IPS-18a (cell line): ENCODE measurements at regions not wholly inside any gene's neighbourhood (a gene's known extent, or its start where the extent isn't known, plus 50 kb on each side); places are given as distances from the start of the nearest gene placed in this dataset.
"Not testable (repeated sequence)": the region's sequence is repeated elsewhere in the genome, so short reads cannot be mapped to it uniquely, and the experiment has no call there.

Experiments
- H3K27ac ChIP-seq: one replicate; pipeline ENCODE4 v1.5.1; 2013; ENCODE audit warnings: low read length
- H3K27me3 ChIP-seq: one replicate; pipeline ENCODE4 v1.6.1; 2013; ENCODE audit warnings: mild to moderate bottlenecking, low read length; ENCODE audit not compliant: control insufficient read depth, insufficient read depth
- H3K36me3 ChIP-seq: one replicate; pipeline ENCODE4 v1.6.1; 2013; ENCODE audit warnings: low read depth, low read length; ENCODE audit not compliant: control insufficient read depth
- H3K4me1 ChIP-seq: one replicate; pipeline ENCODE4 v1.6.1; 2013; ENCODE audit warnings: low read depth, low read length; ENCODE audit not compliant: control insufficient read depth
- H3K4me3 ChIP-seq: one replicate; pipeline ENCODE4 v1.5.1; 2013; ENCODE audit warnings: low read length
- H3K9ac ChIP-seq: one replicate; pipeline ENCODE4 v1.6.1; 2013; ENCODE audit warnings: mild to moderate bottlenecking, low read length, moderate library complexity
- H3K9me3 ChIP-seq: one replicate; pipeline ENCODE4 v1.6.1; 2013; ENCODE audit warnings: low read depth, low read length; ENCODE audit not compliant: control insufficient read depth

- Histone ChIP-seq H3K36me3 (no peaks in the 10 kb centered on the region), H3K27ac (no peak overlapping the region), H3K4me3 (no peak overlapping the region), H3K9me3 (no peaks in the 10 kb centered on the region), H3K27me3 (no peaks in the 10 kb centered on the region), H3K4me1 (no peaks in the 10 kb centered on the region), H3K9ac (no peak overlapping the region)
Observed at GRCh38 chr22:48404801-48405447, 1422.7 kb downstream of the BRD1 start.

GRCh38 chr22:48403521-48404403 is 1423.9 kb downstream of the BRD1 start:
- Histone ChIP-seq H3K36me3 (no peaks in the 10 kb centered on the region), H3K27me3 (no peaks in the 10 kb centered on the region), H3K4me1 (no peaks in the 10 kb centered on the region), H3K27ac (no peak overlapping the region), H3K9ac (no peak overlapping the region), H3K9me3 (no peaks in the 10 kb centered on the region), H3K4me3 (no peak overlapping the region)

GRCh38 chr22:48402591-48403031 is 1425.1 kb downstream of the BRD1 start:
- H3K9me3 ChIP-seq = no peaks in the 10 kb centered on the region
- no peaks in the 10 kb centered on the region for H3K27me3 ChIP-seq
- no peaks in the 10 kb centered on the region for H3K36me3 ChIP-seq
- H3K27ac ChIP-seq = no peak overlapping the region
- H3K4me3 ChIP-seq = no peak overlapping the region
- H3K9ac ChIP-seq = no peak overlapping the region
- H3K4me1 ChIP-seq = no peaks in the 10 kb centered on the region

GRCh38 chr22:48401523-48401922 is 1426.2 kb downstream of the BRD1 start:
- H3K4me3 ChIP-seq, H3K36me3 ChIP-seq, H3K27me3 ChIP-seq, H3K9me3 ChIP-seq, H3K4me1 ChIP-seq, H3K9ac ChIP-seq, H3K27ac ChIP-seq: not testable (repeated sequence)

- H3K4me1 ChIP-seq = no peaks in the 10 kb centered on the region
- H3K27ac ChIP-seq = no peak overlapping the region
- no peaks in the 10 kb centered on the region for H3K9me3 ChIP-seq
- no peaks in the 10 kb centered on the region for H3K27me3 ChIP-seq
- H3K36me3 ChIP-seq = no peaks in the 10 kb centered on the region
- H3K9ac ChIP-seq = no peak overlapping the region
- no peak overlapping the region for H3K4me3 ChIP-seq
Observed at GRCh38 chr22:48398181-48398905, 1429.3 kb downstream of the BRD1 start.

- Histone ChIP-seq H3K4me1 (no peaks in the 10 kb centered on the region), H3K27me3 (no peaks in the 10 kb centered on the region), H3K27ac (no peak overlapping the region), H3K9ac (no peak overlapping the region), H3K4me3 (no peak overlapping the region), H3K9me3 (no peaks in the 10 kb centered on the region), H3K36me3 (no peaks in the 10 kb centered on the region)
Observed at GRCh38 chr22:48397531-48398180, 1430.0 kb downstream of the BRD1 start.

GRCh38 chr22:48396785-48397530 is 1430.7 kb downstream of the BRD1 start:
- Histone ChIP-seq H3K27me3 (no peaks in the 10 kb centered on the region), H3K27ac (no peak overlapping the region), H3K36me3 (no peaks in the 10 kb centered on the region), H3K9ac (no peak overlapping the region), H3K4me1 (no peaks in the 10 kb centered on the region), H3K9me3 (no peaks in the 10 kb centered on the region), H3K4me3 (no peak overlapping the region)

GRCh38 chr22:48396091-48396784 is 1431.4 kb downstream of the BRD1 start:
- H3K9me3 ChIP-seq = no peaks in the 10 kb centered on the region
- H3K4me1 ChIP-seq = no peaks in the 10 kb centered on the region
- no peak overlapping the region for H3K27ac ChIP-seq
- no peak overlapping the region for H3K4me3 ChIP-seq
- H3K27me3 ChIP-seq = no peaks in the 10 kb centered on the region
- no peak overlapping the region for H3K9ac ChIP-seq
- H3K36me3 ChIP-seq = no peaks in the 10 kb centered on the region

- H3K4me1 ChIP-seq = no peaks in the 10 kb centered on the region
- H3K4me3 ChIP-seq = no peak overlapping the region
- no peak overlapping the region for H3K9ac ChIP-seq
- no peaks in the 10 kb centered on the region for H3K27me3 ChIP-seq
- H3K27ac ChIP-seq = no peak overlapping the region
- no peaks in the 10 kb centered on the region for H3K9me3 ChIP-seq
- no peaks in the 10 kb centered on the region for H3K36me3 ChIP-seq
Observed at GRCh38 chr22:48395201-48395600, 1432.5 kb downstream of the BRD1 start.

- Histone ChIP-seq H3K9ac (no peak overlapping the region), H3K27ac (no peak overlapping the region), H3K4me3 (no peak overlapping the region), H3K36me3 (no peaks in the 10 kb centered on the region), H3K9me3 (no peaks in the 10 kb centered on the region), H3K4me1 (no peaks in the 10 kb centered on the region), H3K27me3 (no peaks in the 10 kb centered on the region)
Observed at GRCh38 chr22:48394787-48395186, 1432.9 kb downstream of the BRD1 start.
